ENCODE measurements at regions not wholly inside any gene's neighbourhood (a gene's known extent, or its start where the extent isn't known, plus 50 kb on each side); places are given as distances from the start of the nearest gene placed in this dataset.
"Not testable (repeated sequence)": the region's sequence is repeated elsewhere in the genome, so short reads cannot be mapped to it uniquely, and the experiment has no call there.

GRCh38 chr11:57871231-57871630 lies 109.6 kb downstream of the CTNND1 start:
- DNase-seq: no peak

- no peak for DNase-seq
These were observed 111.8 kb downstream of the CTNND1 start for GRCh38 chr11:57873196-57873911.

- no peak for DNase-seq
These were observed 113.4 kb downstream of the CTNND1 start for GRCh38 chr11:57874981-57875380.

GRCh38 chr11:57881647-57882046 lies 120.0 kb downstream of the CTNND1 start:
- no peak for DNase-seq

- no peak for DNase-seq
These were observed 122.0 kb downstream of the CTNND1 start for GRCh38 chr11:57883630-57884029.

- no peak for DNase-seq
These were observed 123.9 kb downstream of the CTNND1 start for GRCh38 chr11:57885298-57886050.

GRCh38 chr11:57888386-57888785 lies 126.8 kb downstream of the CTNND1 start:
- no peak for DNase-seq

GRCh38 chr11:57890521-57890920 lies 128.9 kb downstream of the CTNND1 start:
- no peak for DNase-seq

- not testable (repeated sequence) for DNase-seq
These were observed 130.5 kb upstream of the OR9Q1 start for GRCh38 chr11:57893200-57893599.

- DNase-seq: no peak
These were observed 127.1 kb upstream of the OR9Q1 start for GRCh38 chr11:57896361-57897145.

- no peak for DNase-seq
These were observed 124.3 kb upstream of the OR9Q1 start for GRCh38 chr11:57899378-57899777.

GRCh38 chr11:57900320-57900719 lies 123.4 kb upstream of the OR9Q1 start:
- no peak for DNase-seq

GRCh38 chr11:57901278-57901677 lies 122.4 kb upstream of the OR9Q1 start:
- DNase-seq: no peak

- DNase-seq: no peak
These were observed 121.9 kb upstream of the OR9Q1 start for GRCh38 chr11:57901756-57902155.

- no peak for DNase-seq
These were observed 120.7 kb upstream of the OR9Q1 start for GRCh38 chr11:57903011-57903410.

GRCh38 chr11:57903441-57904123 lies 120.1 kb upstream of the OR9Q1 start:
- DNase-seq: peak; percentile 17

- no peak for DNase-seq
These were observed 119.3 kb upstream of the OR9Q1 start for GRCh38 chr11:57904376-57904775.

GRCh38 chr11:57905439-57905838 lies 118.2 kb upstream of the OR9Q1 start:
- DNase-seq: no peak

- not testable (repeated sequence) for DNase-seq
These were observed 115.3 kb upstream of the OR9Q1 start for GRCh38 chr11:57908399-57908798.

- not testable (repeated sequence) for DNase-seq
These were observed 112.2 kb upstream of the OR9Q1 start for GRCh38 chr11:57911522-57911921.

- no peak for DNase-seq
These were observed 109.7 kb upstream of the OR9Q1 start for GRCh38 chr11:57913715-57914704.

- DNase-seq: no peak
These were observed 106.0 kb upstream of the OR9Q1 start for GRCh38 chr11:57917632-57918031.

All from NCI-H69 (cell line).